HFFc6 (cell line): ENCODE measurements at regions not wholly inside any gene's neighbourhood (a gene's known extent, or its start where the extent isn't known, plus 50 kb on each side); places are given as distances from the start of the nearest gene placed in this dataset.

Experiments used
- DNase-seq: peaks from one replicate; pipeline ENCODE4 v3.0.0-alpha.2; 2018
- H3K27ac Mint-ChIP-seq: 2 replicates; pipeline ENCODE4 v1.8.0; 2020; ENCODE audit warnings: mild to moderate bottlenecking, mixed read lengths
- H3K27me3 Mint-ChIP-seq: 2 replicates; pipeline ENCODE4 v1.8.0; 2021; ENCODE audit warnings: mild to moderate bottlenecking, moderate library complexity, mixed read lengths; ENCODE audit not compliant: insufficient read depth
- H3K36me3 Mint-ChIP-seq: 2 replicates; pipeline ENCODE4 v1.8.0; 2021; ENCODE audit warnings: low read depth, mixed read lengths
- H3K4me1 Mint-ChIP-seq: 2 replicates; pipeline ENCODE4 v1.8.0; 2020; ENCODE audit warnings: low read depth, mixed read lengths
- H3K4me3 Mint-ChIP-seq: 2 replicates; pipeline ENCODE4 v1.8.0; 2020; ENCODE audit warnings: mild to moderate bottlenecking, moderate library complexity, mixed read lengths
- H3K9me3 Mint-ChIP-seq: 2 replicates; pipeline ENCODE4 v1.8.0; 2020; ENCODE audit warnings: mild to moderate bottlenecking, mixed read lengths
- TF ChIP-seq, protein P1 (sequence below): fragments of 200-600 bp; sonication (generic); IDR thresholded peaks from 2 replicates; pipeline ENCODE4 v1.5.0; 2021; ENCODE audit warnings: antibody characterized with exemption, mild to moderate bottlenecking

DNA sequence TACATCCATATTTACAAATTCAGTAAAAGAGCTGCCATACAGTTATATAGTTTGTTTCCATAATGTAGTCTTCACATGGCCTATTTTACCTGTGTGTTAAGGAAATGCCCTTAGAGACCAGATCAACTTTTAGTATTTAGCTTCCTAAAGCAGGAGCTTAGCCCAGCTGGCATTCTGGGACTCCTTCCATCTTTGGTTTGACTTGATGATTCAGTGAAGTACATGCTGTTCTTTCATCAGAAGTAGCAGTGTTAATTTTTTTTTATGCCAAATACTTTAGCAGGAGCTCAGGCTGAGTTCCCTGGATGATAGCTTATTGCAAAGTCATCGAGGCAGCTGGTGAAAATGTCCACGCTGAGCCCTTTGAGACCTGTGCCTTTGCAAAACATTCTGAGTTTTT lies 101.0 kb downstream of the FOXG1 start:
- no peak overlapping the region for H3K4me3 Mint-ChIP-seq
- TF ChIP-seq, protein P1, sequence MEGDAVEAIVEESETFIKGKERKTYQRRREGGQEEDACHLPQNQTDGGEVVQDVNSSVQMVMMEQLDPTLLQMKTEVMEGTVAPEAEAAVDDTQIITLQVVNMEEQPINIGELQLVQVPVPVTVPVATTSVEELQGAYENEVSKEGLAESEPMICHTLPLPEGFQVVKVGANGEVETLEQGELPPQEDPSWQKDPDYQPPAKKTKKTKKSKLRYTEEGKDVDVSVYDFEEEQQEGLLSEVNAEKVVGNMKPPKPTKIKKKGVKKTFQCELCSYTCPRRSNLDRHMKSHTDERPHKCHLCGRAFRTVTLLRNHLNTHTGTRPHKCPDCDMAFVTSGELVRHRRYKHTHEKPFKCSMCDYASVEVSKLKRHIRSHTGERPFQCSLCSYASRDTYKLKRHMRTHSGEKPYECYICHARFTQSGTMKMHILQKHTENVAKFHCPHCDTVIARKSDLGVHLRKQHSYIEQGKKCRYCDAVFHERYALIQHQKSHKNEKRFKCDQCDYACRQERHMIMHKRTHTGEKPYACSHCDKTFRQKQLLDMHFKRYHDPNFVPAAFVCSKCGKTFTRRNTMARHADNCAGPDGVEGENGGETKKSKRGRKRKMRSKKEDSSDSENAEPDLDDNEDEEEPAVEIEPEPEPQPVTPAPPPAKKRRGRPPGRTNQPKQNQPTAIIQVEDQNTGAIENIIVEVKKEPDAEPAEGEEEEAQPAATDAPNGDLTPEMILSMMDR = no peak
- H3K9me3 Mint-ChIP-seq = no peaks in the 10 kb centered on the region; the same call in 1 of the 2 replicates
- no peak for DNase-seq
- no peak overlapping the region for H3K27ac Mint-ChIP-seq
- no peaks in the 10 kb centered on the region; the same call in 1 of the 2 replicates for H3K27me3 Mint-ChIP-seq
- H3K36me3 Mint-ChIP-seq = no peaks in the 10 kb centered on the region
- no peaks in the 10 kb centered on the region for H3K4me1 Mint-ChIP-seq

DNA sequence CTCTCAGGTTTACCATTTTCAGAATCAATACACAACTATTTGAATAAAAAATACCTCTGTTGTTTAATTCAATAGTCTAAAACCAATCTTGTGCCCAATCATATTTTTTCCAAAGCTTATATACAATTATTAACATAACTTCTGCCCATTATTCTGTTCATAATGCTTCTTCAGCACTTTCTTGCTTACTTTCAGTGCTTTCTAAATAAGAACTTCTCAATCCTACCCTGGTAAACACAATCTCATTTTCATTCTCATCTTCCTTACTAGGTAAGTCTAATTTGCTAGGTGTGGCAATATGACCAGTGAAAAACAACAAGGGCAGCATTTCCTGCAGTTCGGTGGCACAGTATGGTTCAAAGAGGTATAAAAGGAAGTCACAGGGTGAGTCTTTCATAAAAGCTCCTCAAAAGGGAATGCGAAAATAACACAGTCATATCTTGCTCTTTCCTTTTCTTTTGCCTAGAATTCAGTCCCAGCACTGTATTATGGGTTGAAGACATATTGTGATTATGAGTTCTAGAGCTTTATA lies 103.5 kb downstream of the FOXG1 start:
- Mint-ChIP-seq H3K4me1 (no peaks in the 10 kb centered on the region), H3K27ac (no peak overlapping the region), H3K9me3 (no peaks in the 10 kb centered on the region; the same call in 1 of the 2 replicates), H3K27me3 (no peaks in the 10 kb centered on the region; the same call in 1 of the 2 replicates), H3K36me3 (no peaks in the 10 kb centered on the region), H3K4me3 (no peak overlapping the region)
- TF ChIP-seq, protein P1 = no peak
- no peak for DNase-seq

DNA sequence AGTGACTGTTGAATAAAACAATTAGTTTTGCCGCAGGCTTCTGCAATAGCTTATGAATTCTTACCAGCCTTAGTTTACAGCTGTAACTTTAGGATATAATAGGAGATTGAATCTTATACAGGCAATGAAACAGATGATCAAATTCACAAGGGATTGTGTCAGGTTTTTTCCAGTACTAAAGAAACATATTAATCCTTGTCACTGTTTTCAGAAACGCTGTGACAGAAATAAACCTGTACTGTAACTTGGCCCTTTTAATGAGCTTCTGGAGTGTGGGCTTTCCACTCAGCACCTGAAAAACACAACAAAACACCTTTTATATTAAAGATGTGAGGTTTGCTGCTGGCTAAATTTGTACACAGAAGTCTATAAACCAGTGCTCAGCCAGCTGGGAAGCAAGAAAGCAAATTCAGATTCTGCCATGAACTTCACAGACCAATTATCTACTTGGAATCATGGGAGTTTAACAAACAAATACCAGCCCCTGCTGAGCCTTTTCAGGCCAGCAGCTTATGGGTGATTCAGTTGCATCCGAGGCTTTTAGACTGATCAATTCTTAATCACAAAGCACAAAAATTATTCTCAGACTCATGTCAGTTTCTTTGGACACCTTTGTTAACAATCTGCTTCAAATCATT lies 109.5 kb downstream of the FOXG1 start:
- TF ChIP-seq, protein P1 = no peak
- Mint-ChIP-seq H3K36me3 (no peaks in the 10 kb centered on the region), H3K27ac (no peak overlapping the region), H3K4me1 (no peaks in the 10 kb centered on the region), H3K4me3 (no peak overlapping the region), H3K9me3 (no peaks in the 10 kb centered on the region), H3K27me3 (no peaks in the 10 kb centered on the region; the same call in 1 of the 2 replicates)
- DNase-seq = no peak

DNA sequence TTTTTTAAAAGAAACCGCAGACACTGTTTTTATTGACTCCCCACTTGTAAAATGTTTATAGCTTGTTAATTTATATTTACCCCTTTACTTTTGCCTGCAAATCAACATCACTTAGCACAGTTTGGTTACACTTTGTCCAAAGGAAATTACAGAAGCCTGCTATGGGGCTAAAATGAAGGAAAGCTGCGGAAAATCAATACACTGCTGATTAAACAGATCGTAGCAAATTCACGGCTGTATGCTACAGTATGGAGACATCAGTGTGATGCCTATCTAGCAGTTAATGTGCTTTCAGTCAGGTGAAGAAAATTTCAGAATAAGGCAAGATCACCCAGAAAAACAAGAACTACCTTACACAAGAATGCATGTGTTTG lies 110.0 kb downstream of the FOXG1 start:
- Mint-ChIP-seq H3K4me3 (no peak overlapping the region), H3K4me1 (no peaks in the 10 kb centered on the region), H3K36me3 (no peaks in the 10 kb centered on the region), H3K9me3 (no peaks in the 10 kb centered on the region), H3K27ac (no peak overlapping the region), H3K27me3 (no peaks in the 10 kb centered on the region; the same call in 1 of the 2 replicates)
- TF ChIP-seq, protein P1 = no peak
- DNase-seq = no peak

DNA sequence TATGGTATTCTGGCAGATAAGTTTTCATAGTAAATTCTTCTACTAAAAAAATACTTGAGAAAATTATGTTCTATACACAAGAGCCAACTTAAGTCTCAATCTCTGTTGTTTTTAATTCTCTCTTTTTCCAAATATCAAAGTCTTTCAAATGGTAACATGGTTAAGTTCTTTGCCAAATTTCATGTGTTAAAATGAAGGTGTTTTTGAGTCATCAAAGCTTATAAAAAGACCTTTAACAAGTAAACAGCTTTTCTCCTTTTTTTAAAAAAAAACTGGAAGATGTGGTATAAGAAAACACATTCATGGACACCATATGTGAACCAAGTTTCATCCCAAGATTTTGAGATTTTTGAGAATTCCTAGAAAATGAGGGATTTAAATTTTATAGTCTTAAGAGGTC lies 111.3 kb downstream of the FOXG1 start:
- no peak overlapping the region for H3K27ac Mint-ChIP-seq
- no peaks in the 10 kb centered on the region for H3K4me1 Mint-ChIP-seq
- H3K9me3 Mint-ChIP-seq = no peaks in the 10 kb centered on the region
- no peaks in the 10 kb centered on the region; the same call in 1 of the 2 replicates for H3K27me3 Mint-ChIP-seq
- no peaks in the 10 kb centered on the region for H3K36me3 Mint-ChIP-seq
- H3K4me3 Mint-ChIP-seq = no peak overlapping the region
- TF ChIP-seq, protein P1 = no peak
- DNase-seq = no peak
